SK-N-SH (cell line): ENCODE measurements at regions not wholly inside any gene's neighbourhood (a gene's known extent, or its start where the extent isn't known, plus 50 kb on each side); places are given as distances from the start of the nearest gene placed in this dataset.

Experiments
- CTCF ChIA-PET: fragments of 300-600, 350-600 bp; formaldehyde crosslinking; extraction: SDS; loops from one replicate; lab custom pipeline; 2021; lab: Yijun Ruan, JAX
- POLR2A ChIA-PET: fragments of 350-600 bp; sonication (Branson Sonifier 250); formaldehyde crosslinking; extraction: SDS; loops from one replicate; lab custom pipeline; 2020; ENCODE audit warnings: antibody characterized with exemption, inconsistent platforms; lab: Yijun Ruan, JAX
- DNase-seq: peaks from one replicate; pipeline ENCODE4 v3.0.0; 2012
- H2AFZ ChIP-seq: fragments of 200-600 bp; sonication (generic); 2 replicates; pipeline ENCODE4 v1.8.1; 2016; ENCODE audit warnings: antibody characterized with exemption, mild to moderate bottlenecking, low read depth
- H3F3A ChIP-seq: fragments of 200-600 bp; sonication (generic); replicated peaks from 2 replicates; pipeline ENCODE3; 2016; ENCODE audit warnings: antibody characterized with exemption, mild to moderate bottlenecking; ENCODE audit not compliant: insufficient read depth
- H3K27ac ChIP-seq, 2 experiments: fragments of 200-500 bp in 1 of 2; fragments of 200-600 bp in 1 of 2; sonication (Bioruptor generic) in 1 of 2; sonication (generic), shearing (Covaris generic) in 1 of 2; 2 replicates each; pipeline versions ENCODE4 v1.5.1 to v1.6.1; 2014 to 2016; ENCODE audit warnings: low read depth in 2 of 2, inconsistent platforms in 1 of 2, low read length in 1 of 2, mild to moderate bottlenecking in 1 of 2, mixed read lengths in 1 of 2
- H3K27me3 ChIP-seq: fragments of 200-600 bp; sonication (generic), shearing (Covaris generic); 2 replicates; pipeline ENCODE4 v1.6.1; 2016; ENCODE audit warnings: mixed run types; ENCODE audit not compliant: insufficient read depth
- H3K36me3 ChIP-seq, 2 experiments: fragments of 200-500 bp in 1 of 2; fragments of 200-600 bp in 1 of 2; sonication (Bioruptor generic) in 1 of 2; sonication (generic) in 1 of 2; replicated peaks in 1 of 2; 2 replicates each; pipeline versions ENCODE3 to v1.5.1; 2014 to 2016; ENCODE audit warnings: low read length in 1 of 2, mild to moderate bottlenecking in 1 of 2; ENCODE audit not compliant: insufficient read depth in 2 of 2, control insufficient read depth in 1 of 2
- H3K4me1 ChIP-seq, 2 experiments: fragments of 200-500 bp in 1 of 2; fragments of 200-600 bp in 1 of 2; sonication (Bioruptor generic) in 1 of 2; sonication (generic), shearing (Covaris generic) in 1 of 2; 2 replicates each; pipeline versions ENCODE4 v1.5.1 to v1.6.1; 2014 to 2016; ENCODE audit warnings: low read depth in 1 of 2, low read length in 1 of 2, mixed run types in 1 of 2; ENCODE audit not compliant: insufficient read depth in 2 of 2, control insufficient read depth in 1 of 2
- H3K4me2 ChIP-seq: fragments of 200-600 bp; sonication (generic), shearing (Covaris generic); 2 replicates; pipeline ENCODE4 v1.6.1; 2017; ENCODE audit warnings: mixed run types
- H3K4me3 ChIP-seq, 2 experiments: fragments of 200-500 bp in 1 of 2; fragments of 200-600 bp in 1 of 2; sonication (Bioruptor generic) in 1 of 2; sonication (generic), shearing (Covaris generic) in 1 of 2; 2 replicates each; pipeline versions ENCODE4 v1.5.1 to v1.8.1; 2014 to 2016; ENCODE audit warnings: low read depth in 2 of 2, inconsistent platforms in 1 of 2, low read length in 1 of 2, mild to moderate bottlenecking in 1 of 2, mixed read lengths in 1 of 2, moderate library complexity in 1 of 2
- H3K79me2 ChIP-seq: fragments of 200-600 bp; sonication (generic); 2 replicates; pipeline ENCODE4 v1.8.1; 2017; ENCODE audit warnings: mild to moderate bottlenecking; ENCODE audit not compliant: insufficient read depth
- H3K9ac ChIP-seq: fragments of 200-600 bp; sonication (generic); 2 replicates; pipeline ENCODE4 v1.6.1; 2017; ENCODE audit warnings: mixed run types
- H3K9me2 ChIP-seq: fragments of 200-600 bp; sonication (generic); 2 replicates; pipeline ENCODE4 v1.6.1; 2017; ENCODE audit warnings: mixed run types
- H3K9me3 ChIP-seq: fragments of 200-600 bp; sonication (generic); 2 replicates; pipeline ENCODE4 v1.6.1; 2017; ENCODE audit warnings: mixed run types, mild to moderate bottlenecking, moderate library complexity
- H4K20me1 ChIP-seq: fragments of 200-600 bp; sonication (generic); 2 replicates; pipeline ENCODE4 v1.6.1; 2017; ENCODE audit warnings: mild to moderate bottlenecking, mixed run types; ENCODE audit not compliant: insufficient read depth
- CHD2 ChIP-seq: fragments of 150-350 bp; IDR thresholded peaks from 2 replicates; pipeline ENCODE4 v1.6.1; 2018; ENCODE audit warnings: low read length; ENCODE audit not compliant: partially characterized antibody
- CTCF ChIP-seq: fragments of 200-600 bp; sonication (generic); IDR thresholded peaks from 2 replicates; pipeline ENCODE4 v1.6.1; 2017; ENCODE audit warnings: antibody characterized with exemption, mild to moderate bottlenecking, moderate library complexity
- EP300 ChIP-seq, 2 experiments: IDR thresholded peaks; 2 replicates each; pipeline versions ENCODE4 v1.4.0 to v1.6.1; 2012; ENCODE audit warnings: borderline replicate concordance in 1 of 2, low read depth in 1 of 2, low read length in 1 of 2
- EZH2phosphoT487 ChIP-seq: fragments of 200-600 bp; sonication (generic); IDR thresholded peaks from 2 replicates; pipeline ENCODE4 v1.6.1; 2017; ENCODE audit warnings: low read depth, mixed run types, mild to moderate bottlenecking, antibody characterized with exemption, moderate library complexity, borderline replicate concordance
- FOSL2 ChIP-seq: IDR thresholded peaks from 2 replicates; pipeline ENCODE4 v1.4.0; 2012; ENCODE audit warnings: low read depth, mild to moderate bottlenecking, moderate library complexity, borderline replicate concordance
- FOXJ3 ChIP-seq: sonication (generic); formaldehyde crosslinking; IDR thresholded peaks from 2 replicates; pipeline ENCODE4 v1.5.1; 2020; ENCODE audit warnings: mild to moderate bottlenecking, missing genetic modification reagents
- FOXM1 ChIP-seq: IDR thresholded peaks from 2 replicates; pipeline ENCODE4 v1.4.0; 2012; ENCODE audit warnings: low read depth, mild to moderate bottlenecking
- GATA2 ChIP-seq: sonication (generic); formaldehyde crosslinking; IDR thresholded peaks from 2 replicates; pipeline ENCODE4 v1.5.0; 2020; ENCODE audit warnings: mild to moderate bottlenecking, missing genetic modification reagents
- JUND ChIP-seq: IDR thresholded peaks from 2 replicates; pipeline ENCODE4 v1.4.0; 2012
- MEF2A ChIP-seq: IDR thresholded peaks from 2 replicates; pipeline ENCODE4 v1.4.0; 2012; ENCODE audit warnings: low read depth, borderline replicate concordance
- MXI1 ChIP-seq: IDR thresholded peaks from 2 replicates; pipeline ENCODE4 v1.6.1; 2012; ENCODE audit warnings: mild to moderate bottlenecking, low read depth, low read length, improper control_type of control experiment
- NFIC ChIP-seq: IDR thresholded peaks from 2 replicates; pipeline ENCODE4 v1.4.0; 2012; ENCODE audit warnings: borderline replicate concordance
- POLR2AphosphoS5 ChIP-seq: IDR thresholded peaks from 2 replicates; pipeline ENCODE4 v1.6.1; 2012; ENCODE audit warnings: low read depth, low read length
- RAD21 ChIP-seq: IDR thresholded peaks from 2 replicates; pipeline ENCODE4 v1.6.1; 2012; ENCODE audit warnings: mild to moderate bottlenecking, low read length
- RCOR1 ChIP-seq: fragments of 150-350 bp; IDR thresholded peaks from 2 replicates; pipeline ENCODE4 v1.6.1; 2017; ENCODE audit warnings: antibody characterized with exemption, low read length
- RFX5 ChIP-seq: IDR thresholded peaks from 2 replicates; pipeline ENCODE4 v1.6.1; 2012; ENCODE audit warnings: mild to moderate bottlenecking, improper control_type of control experiment, low read length
- RXRA ChIP-seq: IDR thresholded peaks from 2 replicates; pipeline ENCODE4 v1.4.0; 2012; ENCODE audit warnings: low read depth, mild to moderate bottlenecking, borderline replicate concordance
- SIN3A ChIP-seq: IDR thresholded peaks from 2 replicates; pipeline ENCODE4 v1.6.1; 2012; ENCODE audit warnings: low read depth, mild to moderate bottlenecking, low read length, moderate library complexity, borderline replicate concordance
- TAF1 ChIP-seq: IDR thresholded peaks from 2 replicates; pipeline ENCODE4 v1.6.1; 2012; ENCODE audit warnings: low read depth, mild to moderate bottlenecking, low read length, moderate library complexity, borderline replicate concordance
- TCF12 ChIP-seq: IDR thresholded peaks from 2 replicates; pipeline ENCODE4 v1.4.0; 2012
- TEAD4 ChIP-seq: IDR thresholded peaks from 2 replicates; pipeline ENCODE4 v1.4.0; 2012; ENCODE audit warnings: mild to moderate bottlenecking, borderline replicate concordance; ENCODE audit not compliant: insufficient read depth
- YY1 ChIP-seq: IDR thresholded peaks from 2 replicates; pipeline ENCODE4 v1.4.0; 2012; ENCODE audit warnings: low read depth, mild to moderate bottlenecking
- ZBTB33 ChIP-seq: IDR thresholded peaks from 2 replicates; pipeline ENCODE4 v1.4.0; 2012; ENCODE audit warnings: low read depth, borderline replicate concordance
- WGBS: methylation state at CpG from one replicate; pipeline ENCODE4 v1.1.6; 2017; ENCODE audit warnings: low lambda C conversion rate; 5-methylcytosine and 5-hydroxymethylcytosine counted together
- TF ChIP-seq, protein P1 (sequence below): IDR thresholded peaks from 2 replicates; pipeline ENCODE4 v1.6.1; 2012; ENCODE audit warnings: mild to moderate bottlenecking, low read depth, low read length, moderate library complexity
- TF ChIP-seq, protein P2 (sequence below): IDR thresholded peaks from 2 replicates; pipeline ENCODE4 v1.4.0; 2012; ENCODE audit warnings: low read depth, borderline replicate concordance

- Histone ChIP-seq H3K27me3 (no peaks in the 10 kb centered on the region), H3K9me2 (no peaks in the 10 kb centered on the region), H3K36me3 (no peaks in the 10 kb centered on the region), H3K4me2 (no peak overlapping the region), H3K79me2 (no peaks in the 10 kb centered on the region), H3K9me3 (no peaks in the 10 kb centered on the region), H3F3A (peaks cover 4% of the 10 kb centered on the region), H3K9ac (no peak overlapping the region; the same call in 1 of the 2 replicates), H3K4me1 (peaks cover 3 to 12% of the 10 kb centered on the region in 2 experiments; a peak in 3 of 4 replicates), H3K27ac (peak overlapping the region; percentile 60 to 72; a peak in 3 of 4 replicates), H3K4me3 (no peak overlapping the region), H4K20me1 (no peaks in the 10 kb centered on the region), H2AFZ (0 out of 2 replicates have a peak overlapping the region, but pooled peaks have one; percentile 12)
- ChIA-PET POLR2A (no interaction called here), CTCF (interaction anchor here (1.0 kb wide), 3 partner anchors 13 to 25 kb away, joined by 3 read pairs; no protein-coding TSS in a partner anchor)
- WGBS = 51% methylated on average over 2 of the region's 2 CpGs
- no peak for DNase-seq
- TF ChIP-seq CTCF = no peak
- TF ChIP-seq RAD21 = no peak
- TF ChIP-seq FOXJ3 = no peak
- TF ChIP-seq RFX5 = no peak
- TF ChIP-seq TAF1 = no peak; the same call in 1 of the 2 replicates
- TF ChIP-seq MXI1 = no peak
- no peak for TF ChIP-seq RCOR1
- TF ChIP-seq FOXM1 = no peak
- TF ChIP-seq TCF12 = peak; percentile 70
- no peak for TF ChIP-seq RXRA
- TF ChIP-seq TEAD4 = peak; percentile 91; the same call in 1 of the 2 replicates
- peak; percentile 93 for TF ChIP-seq FOSL2
- TF ChIP-seq JUND = peak; percentile 88
- TF ChIP-seq YY1 = peak; percentile 84; the same call in 1 of the 2 replicates
- peak; percentile 79 for TF ChIP-seq NFIC
- 0 out of 2 replicates have a peak, but pooled peaks have one; percentile 27 for TF ChIP-seq SIN3A
- 0 out of 2 replicates have a peak, but pooled peaks have one; percentile 19 for TF ChIP-seq ZBTB33
- TF ChIP-seq, protein P1, sequence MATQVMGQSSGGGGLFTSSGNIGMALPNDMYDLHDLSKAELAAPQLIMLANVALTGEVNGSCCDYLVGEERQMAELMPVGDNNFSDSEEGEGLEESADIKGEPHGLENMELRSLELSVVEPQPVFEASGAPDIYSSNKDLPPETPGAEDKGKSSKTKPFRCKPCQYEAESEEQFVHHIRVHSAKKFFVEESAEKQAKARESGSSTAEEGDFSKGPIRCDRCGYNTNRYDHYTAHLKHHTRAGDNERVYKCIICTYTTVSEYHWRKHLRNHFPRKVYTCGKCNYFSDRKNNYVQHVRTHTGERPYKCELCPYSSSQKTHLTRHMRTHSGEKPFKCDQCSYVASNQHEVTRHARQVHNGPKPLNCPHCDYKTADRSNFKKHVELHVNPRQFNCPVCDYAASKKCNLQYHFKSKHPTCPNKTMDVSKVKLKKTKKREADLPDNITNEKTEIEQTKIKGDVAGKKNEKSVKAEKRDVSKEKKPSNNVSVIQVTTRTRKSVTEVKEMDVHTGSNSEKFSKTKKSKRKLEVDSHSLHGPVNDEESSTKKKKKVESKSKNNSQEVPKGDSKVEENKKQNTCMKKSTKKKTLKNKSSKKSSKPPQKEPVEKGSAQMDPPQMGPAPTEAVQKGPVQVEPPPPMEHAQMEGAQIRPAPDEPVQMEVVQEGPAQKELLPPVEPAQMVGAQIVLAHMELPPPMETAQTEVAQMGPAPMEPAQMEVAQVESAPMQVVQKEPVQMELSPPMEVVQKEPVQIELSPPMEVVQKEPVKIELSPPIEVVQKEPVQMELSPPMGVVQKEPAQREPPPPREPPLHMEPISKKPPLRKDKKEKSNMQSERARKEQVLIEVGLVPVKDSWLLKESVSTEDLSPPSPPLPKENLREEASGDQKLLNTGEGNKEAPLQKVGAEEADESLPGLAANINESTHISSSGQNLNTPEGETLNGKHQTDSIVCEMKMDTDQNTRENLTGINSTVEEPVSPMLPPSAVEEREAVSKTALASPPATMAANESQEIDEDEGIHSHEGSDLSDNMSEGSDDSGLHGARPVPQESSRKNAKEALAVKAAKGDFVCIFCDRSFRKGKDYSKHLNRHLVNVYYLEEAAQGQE = no peak
- TF ChIP-seq CHD2 = no peak
- TF ChIP-seq POLR2AphosphoS5 = peak; percentile 59; the same call in 1 of the 2 replicates
- peak; percentile 29 to 74; a peak in 2 of 4 replicates for TF ChIP-seq EP300 (IDR thresholded peaks at IDR 0.05; ENCODE audit: borderline replicate concordance in 1 of 2, low read depth in 1 of 2, low read length in 1 of 2)
- TF ChIP-seq, protein P2, sequence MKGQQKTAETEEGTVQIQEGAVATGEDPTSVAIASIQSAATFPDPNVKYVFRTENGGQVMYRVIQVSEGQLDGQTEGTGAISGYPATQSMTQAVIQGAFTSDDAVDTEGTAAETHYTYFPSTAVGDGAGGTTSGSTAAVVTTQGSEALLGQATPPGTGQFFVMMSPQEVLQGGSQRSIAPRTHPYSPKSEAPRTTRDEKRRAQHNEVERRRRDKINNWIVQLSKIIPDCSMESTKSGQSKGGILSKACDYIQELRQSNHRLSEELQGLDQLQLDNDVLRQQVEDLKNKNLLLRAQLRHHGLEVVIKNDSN = no peak
- TF ChIP-seq GATA2 (CRISPR knock-in tag) = no peak
- TF ChIP-seq MEF2A = no peak
- no peak for TF ChIP-seq EZH2phosphoT487
Observed at GRCh38 chr4:151484396-151485102, 75.6 kb downstream of the FHIP1A start.
